ENCODE measurements at regions not wholly inside any gene's neighbourhood (a gene's known extent, or its start where the extent isn't known, plus 50 kb on each side); places are given as distances from the start of the nearest gene placed in this dataset.

DNA sequence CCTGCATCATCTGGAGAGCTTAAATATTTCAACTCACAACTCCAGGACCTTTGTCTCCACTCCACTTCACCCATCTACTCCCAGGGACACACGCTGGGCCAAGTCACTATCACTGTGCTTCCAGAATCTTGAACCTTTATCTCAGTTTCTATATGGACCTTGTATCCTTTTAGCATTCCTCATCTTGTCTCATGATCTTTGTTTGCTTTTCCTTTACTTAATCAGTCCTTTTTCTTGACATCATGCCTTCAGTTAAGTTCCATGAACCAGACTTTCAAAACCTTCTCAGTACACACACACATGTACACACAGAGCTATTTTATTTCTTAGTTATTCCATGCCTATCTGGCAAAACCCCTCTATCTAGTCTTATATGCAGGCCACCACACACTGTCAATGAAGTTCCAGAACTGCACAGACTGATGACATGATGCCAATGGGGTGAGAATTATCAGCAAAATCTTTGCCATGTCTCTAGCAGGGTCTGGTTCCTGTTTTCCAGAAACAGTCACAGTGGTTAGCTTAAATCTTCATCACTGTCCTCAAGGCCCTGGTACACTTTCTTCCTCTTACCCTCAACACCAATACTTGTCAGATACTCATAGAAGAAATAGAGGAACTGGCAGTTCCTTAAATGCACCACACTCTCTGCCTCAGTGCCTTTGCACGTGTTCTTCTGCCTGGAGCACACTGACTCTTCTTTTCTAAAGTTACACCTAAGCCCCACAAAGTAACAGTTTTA lies 77.6 kb upstream of the STARD13 start:
- Mint-ChIP-seq H3K9me3 (peaks cover 7% of the 10 kb centered on the region), H3K4me1 (ENCODE audit: low read depth) (peaks cover 6% of the 10 kb centered on the region), H3K27ac (no peak overlapping the region), H3K27me3 (peaks cover 17% of the 10 kb centered on the region), H3K4me3 (no peak overlapping the region), H3K36me3 (ENCODE audit: low read depth) (no peaks in the 10 kb centered on the region)

DNA sequence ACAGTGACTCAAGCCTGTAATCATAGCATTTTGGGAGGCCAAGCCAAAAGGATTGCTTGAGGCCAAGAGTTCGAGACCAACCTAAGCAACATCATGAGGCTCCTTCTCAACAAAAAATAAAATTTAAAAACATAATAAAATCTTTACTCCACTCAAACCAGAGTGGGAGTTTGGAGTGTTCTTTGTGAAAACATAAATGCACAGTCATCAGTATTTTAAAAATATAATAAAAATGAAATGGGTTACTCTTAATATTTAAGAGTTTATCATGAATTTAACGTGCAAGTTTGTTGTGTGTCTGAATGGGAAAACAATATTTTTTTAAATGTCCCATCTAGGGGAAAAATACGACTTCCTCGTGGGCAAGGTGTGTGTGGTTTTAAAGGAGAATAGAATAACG lies 78.6 kb upstream of the STARD13 start:
- Mint-ChIP-seq H3K27me3 (peaks cover 17% of the 10 kb centered on the region), H3K27ac (no peak overlapping the region), H3K36me3 (ENCODE audit: low read depth) (no peaks in the 10 kb centered on the region), H3K4me1 (ENCODE audit: low read depth) (peaks cover 7% of the 10 kb centered on the region), H3K4me3 (no peak overlapping the region), H3K9me3 (peaks cover 7% of the 10 kb centered on the region)

DNA sequence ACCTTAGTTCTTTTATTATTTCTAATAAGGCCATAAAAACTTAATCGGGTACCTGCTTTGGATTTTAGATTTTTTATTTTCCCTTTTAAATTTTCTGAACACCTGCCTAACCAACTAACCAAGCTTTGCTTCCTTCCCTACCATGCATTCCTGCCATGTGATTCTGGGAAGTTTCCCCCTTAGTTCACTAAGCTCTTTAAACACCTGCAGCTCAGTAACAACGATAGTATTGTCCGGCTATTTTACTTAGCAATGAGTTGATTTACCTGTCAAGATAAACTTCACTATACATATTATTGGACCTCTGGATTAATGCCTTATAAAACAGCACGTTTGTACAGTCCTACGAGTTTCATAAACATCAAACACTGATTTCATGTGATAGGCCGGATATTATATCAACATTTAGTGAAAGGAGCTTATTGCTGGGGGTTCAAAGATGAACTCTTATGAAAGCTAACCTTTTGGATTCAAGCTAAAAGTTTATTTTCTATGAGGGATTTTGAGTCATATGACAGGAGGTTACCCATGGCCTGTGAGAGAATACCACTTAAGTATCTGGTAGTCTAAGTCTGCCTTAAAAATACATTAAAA lies 81.0 kb upstream of the STARD13 start:
- Mint-ChIP-seq H3K4me1 (ENCODE audit: low read depth) (peaks cover 7% of the 10 kb centered on the region), H3K4me3 (no peak overlapping the region), H3K27me3 (peaks cover 11% of the 10 kb centered on the region), H3K27ac (no peak overlapping the region), H3K36me3 (ENCODE audit: low read depth) (no peaks in the 10 kb centered on the region), H3K9me3 (peaks cover 4% of the 10 kb centered on the region)

DNA sequence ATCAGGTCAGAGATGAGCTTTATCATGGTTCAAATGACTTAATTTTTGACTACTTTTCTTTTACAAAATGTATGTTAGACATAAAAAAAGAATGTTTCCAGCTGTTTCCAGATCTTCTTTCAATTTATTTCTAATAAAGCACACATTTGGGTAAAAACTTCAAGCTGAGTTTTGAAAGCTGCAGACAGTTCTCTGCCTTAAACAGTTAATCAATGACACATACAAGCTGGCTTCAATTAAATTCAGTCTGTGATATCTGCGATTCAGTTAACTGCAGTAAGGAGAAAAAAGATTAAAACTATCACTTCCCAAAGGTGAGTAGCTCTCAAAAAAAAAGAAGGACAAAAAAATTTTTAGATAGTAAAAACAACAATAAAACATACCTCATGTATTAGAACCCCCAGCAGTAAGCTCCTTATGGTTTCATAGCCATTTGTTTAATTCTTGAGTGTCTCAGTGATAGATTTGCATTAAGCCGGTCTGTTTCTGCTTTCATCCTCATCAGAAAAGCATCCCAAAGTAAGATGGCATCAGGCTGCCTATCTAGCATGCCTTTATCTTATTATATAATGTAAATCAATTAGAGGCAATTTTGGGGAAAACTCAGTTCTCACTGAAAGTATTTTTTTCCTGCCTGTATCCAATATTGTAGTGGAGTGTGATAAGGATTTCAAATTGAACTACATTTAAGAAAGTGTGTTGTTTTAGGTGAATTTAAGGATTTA lies 81.8 kb upstream of the STARD13 start:
- Mint-ChIP-seq H3K4me3 (no peak overlapping the region), H3K27ac (no peak overlapping the region), H3K36me3 (ENCODE audit: low read depth) (no peaks in the 10 kb centered on the region), H3K4me1 (ENCODE audit: low read depth) (peaks cover 7% of the 10 kb centered on the region), H3K9me3 (peaks cover 4% of the 10 kb centered on the region), H3K27me3 (peaks cover 9% of the 10 kb centered on the region)

DNA sequence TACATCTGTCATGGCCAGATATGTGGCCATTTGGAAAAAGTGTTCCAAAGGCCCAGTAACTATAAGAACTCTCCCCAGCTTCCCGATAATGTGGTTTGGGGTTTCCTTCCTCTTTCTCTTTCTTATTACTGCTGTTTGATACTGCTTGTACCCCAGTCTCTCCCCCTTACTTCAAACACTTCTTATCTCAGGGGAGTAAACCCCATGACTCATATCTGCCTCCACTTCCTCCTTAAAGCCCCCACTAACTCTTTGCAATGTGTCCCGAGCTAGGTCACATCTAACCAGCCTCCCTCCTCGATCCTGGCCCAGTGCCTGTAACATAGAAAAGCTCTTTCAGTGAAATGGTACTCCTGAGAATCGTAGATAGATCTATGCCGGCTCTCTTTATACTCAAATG lies 82.4 kb upstream of the STARD13 start:
- Mint-ChIP-seq H3K4me1 (ENCODE audit: low read depth) (peaks cover 7% of the 10 kb centered on the region), H3K9me3 (peaks cover 3% of the 10 kb centered on the region), H3K27ac (no peak overlapping the region), H3K27me3 (peaks cover 3% of the 10 kb centered on the region), H3K36me3 (ENCODE audit: low read depth) (no peaks in the 10 kb centered on the region), H3K4me3 (no peak overlapping the region)

DNA sequence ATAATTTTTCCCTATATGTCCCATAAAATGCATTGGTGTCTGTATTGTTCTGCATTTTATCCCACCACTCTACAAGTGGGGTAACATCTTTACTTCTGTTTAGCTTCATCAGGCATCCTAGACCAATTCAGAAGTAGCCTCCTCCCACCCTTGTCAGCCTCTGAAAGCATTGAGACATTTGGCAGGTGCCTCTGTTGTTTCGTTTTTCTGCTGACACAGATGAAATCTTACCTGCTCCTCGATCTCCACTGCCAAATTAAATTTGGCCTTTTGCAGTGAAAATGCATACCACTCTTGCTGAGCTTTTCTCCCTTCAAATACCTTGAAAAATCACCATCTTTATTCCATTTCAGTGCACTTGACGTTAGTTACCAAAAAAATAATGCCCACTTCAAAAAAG lies 83.5 kb upstream of the STARD13 start:
- H3K4me3 Mint-ChIP-seq = no peak overlapping the region
- no peak overlapping the region for H3K27ac Mint-ChIP-seq
- no peaks in the 10 kb centered on the region for H3K36me3 Mint-ChIP-seq (ENCODE audit: low read depth)
- no peaks in the 10 kb centered on the region for H3K27me3 Mint-ChIP-seq
- H3K9me3 Mint-ChIP-seq = no peaks in the 10 kb centered on the region
- H3K4me1 Mint-ChIP-seq (ENCODE audit: low read depth) = peaks cover 7% of the 10 kb centered on the region

DNA sequence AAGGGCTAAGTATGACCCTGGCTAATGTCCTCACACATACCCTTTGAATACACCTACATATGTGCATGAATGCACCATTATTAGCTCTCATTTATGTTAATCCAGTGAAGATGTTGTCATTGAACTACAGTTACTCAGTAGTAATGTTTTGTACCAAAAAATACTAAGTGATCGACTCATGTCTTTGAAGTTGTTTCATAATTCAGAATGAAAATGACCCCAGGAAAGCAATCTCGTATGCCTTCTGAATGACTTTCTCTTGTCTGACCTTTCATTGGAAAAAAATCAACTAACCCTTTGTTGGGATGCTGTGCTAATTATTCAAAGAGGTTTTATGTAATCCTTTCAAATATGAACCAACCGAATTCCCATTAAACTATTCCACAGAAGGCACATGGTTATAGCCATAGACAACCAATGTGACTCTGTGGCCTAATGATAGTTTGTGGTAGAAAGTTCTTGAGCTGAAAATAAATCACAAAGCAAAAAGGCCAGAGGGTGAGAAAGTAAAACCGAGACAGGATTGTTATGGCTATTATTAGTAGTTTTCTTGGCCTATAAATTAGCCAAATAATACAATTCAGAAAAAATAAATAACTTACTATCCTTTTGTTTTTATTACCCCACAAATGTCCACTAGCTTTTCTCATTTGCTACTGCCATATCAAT lies 86.8 kb upstream of the STARD13 start:
- Mint-ChIP-seq H3K4me3 (no peak overlapping the region), H3K27ac (no peak overlapping the region), H3K9me3 (peaks cover 3% of the 10 kb centered on the region), H3K36me3 (ENCODE audit: low read depth) (no peaks in the 10 kb centered on the region), H3K27me3 (no peaks in the 10 kb centered on the region), H3K4me1 (ENCODE audit: low read depth) (peaks cover 7% of the 10 kb centered on the region)

DNA sequence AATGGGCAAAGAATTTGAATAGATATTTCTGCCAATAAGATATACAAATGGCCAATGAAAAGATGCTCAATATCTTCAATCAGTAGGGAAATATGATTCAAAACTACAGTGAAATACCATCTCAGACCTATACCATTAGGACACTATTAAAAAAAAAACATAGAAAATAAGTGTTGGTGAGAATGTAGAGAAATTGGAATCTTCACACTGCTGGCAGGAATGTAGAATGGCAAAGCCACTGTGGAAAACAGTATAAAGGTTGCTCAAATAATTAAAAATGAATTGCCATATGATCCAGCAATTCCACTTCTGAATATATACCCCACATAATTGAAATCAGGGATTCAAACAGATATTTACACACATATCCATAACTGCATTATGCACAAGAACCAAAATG lies 88.1 kb upstream of the STARD13 start:
- H3K4me3 Mint-ChIP-seq = no peak overlapping the region
- no peaks in the 10 kb centered on the region for H3K36me3 Mint-ChIP-seq (ENCODE audit: low read depth)
- no peaks in the 10 kb centered on the region for H3K27me3 Mint-ChIP-seq
- peaks cover 3% of the 10 kb centered on the region for H3K9me3 Mint-ChIP-seq
- no peak overlapping the region for H3K27ac Mint-ChIP-seq
- H3K4me1 Mint-ChIP-seq (ENCODE audit: low read depth) = no peaks in the 10 kb centered on the region

DNA sequence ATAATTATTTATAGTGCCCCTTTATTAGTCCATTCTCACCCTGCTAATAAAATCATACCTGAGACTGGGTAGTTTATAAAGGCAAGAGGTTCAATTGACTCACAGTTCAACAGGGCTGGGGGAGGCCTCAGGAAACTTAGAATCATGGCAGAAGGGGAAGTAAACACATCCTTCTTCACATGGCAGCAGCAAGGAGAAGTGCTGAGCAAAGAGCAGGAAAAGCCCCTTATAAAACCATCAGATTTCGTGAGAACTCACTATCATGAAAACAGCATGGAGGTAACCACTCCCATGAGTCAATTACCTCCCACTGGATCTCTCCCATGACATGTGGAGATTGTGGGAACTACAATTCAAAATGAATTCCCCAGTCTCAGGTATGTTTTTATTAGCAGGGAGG lies 89.9 kb upstream of the STARD13 start:
- Mint-ChIP-seq H3K9me3 (peaks cover 3% of the 10 kb centered on the region), H3K4me1 (ENCODE audit: low read depth) (no peaks in the 10 kb centered on the region), H3K36me3 (ENCODE audit: low read depth) (no peaks in the 10 kb centered on the region), H3K27ac (no peak overlapping the region), H3K27me3 (no peaks in the 10 kb centered on the region), H3K4me3 (no peak overlapping the region)

DNA sequence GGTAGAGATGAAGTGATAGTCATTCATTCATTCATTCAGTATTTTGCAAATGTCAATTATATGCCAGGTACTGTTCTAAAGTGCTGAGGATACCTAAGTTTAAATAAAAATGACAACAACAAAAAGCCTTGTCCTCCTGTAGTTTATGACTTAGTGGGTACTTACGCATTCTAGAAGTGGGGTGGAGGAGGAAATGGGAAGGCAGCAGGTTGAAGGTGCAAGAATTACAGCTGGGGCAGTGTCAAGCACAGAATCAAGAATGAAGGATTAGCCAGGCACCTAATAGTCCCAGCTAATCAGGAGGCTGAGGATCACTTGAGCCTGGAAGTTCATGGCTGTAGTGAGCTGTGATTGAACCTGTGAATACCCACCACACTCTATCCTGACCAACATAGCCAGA lies 90.7 kb upstream of the STARD13 start:
- Mint-ChIP-seq H3K36me3 (ENCODE audit: low read depth) (no peaks in the 10 kb centered on the region), H3K27me3 (no peaks in the 10 kb centered on the region), H3K9me3 (peaks cover 3% of the 10 kb centered on the region), H3K4me1 (ENCODE audit: low read depth) (no peaks in the 10 kb centered on the region), H3K27ac (no peak overlapping the region), H3K4me3 (no peak overlapping the region)

DNA sequence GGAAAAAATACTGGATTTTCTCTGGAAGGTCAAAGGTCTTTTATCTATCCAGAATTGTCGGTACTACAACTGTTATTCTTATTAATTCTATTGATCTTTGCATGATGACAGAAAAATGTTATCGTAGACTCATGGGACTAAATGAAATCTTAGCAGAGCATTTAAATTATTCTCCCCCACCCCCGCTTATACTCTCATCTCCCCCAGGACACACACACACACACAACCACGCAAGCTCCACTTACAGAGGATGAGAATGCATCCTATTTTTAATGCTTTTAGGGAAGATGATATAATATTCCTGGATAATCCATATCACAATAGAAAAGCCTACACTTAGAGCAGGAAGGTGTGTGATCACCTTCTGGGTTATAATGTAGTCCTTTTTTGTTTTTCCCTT lies 91.9 kb upstream of the STARD13 start:
- Mint-ChIP-seq H3K9me3 (peaks cover 3% of the 10 kb centered on the region), H3K36me3 (ENCODE audit: low read depth) (no peaks in the 10 kb centered on the region), H3K4me1 (ENCODE audit: low read depth) (no peaks in the 10 kb centered on the region), H3K27ac (no peak overlapping the region), H3K4me3 (no peak overlapping the region), H3K27me3 (no peaks in the 10 kb centered on the region)

DNA sequence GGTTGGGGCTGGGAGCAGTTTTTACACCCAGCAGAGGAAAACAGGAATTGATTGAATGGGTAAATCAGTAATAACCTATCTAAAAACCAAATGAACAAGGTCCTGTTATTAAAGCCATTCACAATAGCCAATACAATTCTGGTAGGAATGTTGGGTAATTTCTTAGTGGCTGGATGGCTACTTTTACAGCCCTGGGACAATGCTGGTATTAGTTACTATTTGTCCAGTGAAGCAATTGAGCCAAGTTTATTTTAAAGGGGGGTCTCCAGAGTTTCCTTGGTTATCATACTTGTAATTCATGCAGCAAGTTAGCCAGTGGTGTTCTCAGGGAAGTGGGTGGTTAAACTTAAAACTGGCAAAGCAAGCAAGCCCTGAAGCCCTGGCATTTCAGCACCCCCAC lies 92.3 kb upstream of the STARD13 start:
- Mint-ChIP-seq H3K4me1 (ENCODE audit: low read depth) (no peaks in the 10 kb centered on the region), H3K27ac (no peak overlapping the region), H3K4me3 (no peak overlapping the region), H3K36me3 (ENCODE audit: low read depth) (no peaks in the 10 kb centered on the region), H3K27me3 (no peaks in the 10 kb centered on the region), H3K9me3 (peaks cover 3% of the 10 kb centered on the region)

DNA sequence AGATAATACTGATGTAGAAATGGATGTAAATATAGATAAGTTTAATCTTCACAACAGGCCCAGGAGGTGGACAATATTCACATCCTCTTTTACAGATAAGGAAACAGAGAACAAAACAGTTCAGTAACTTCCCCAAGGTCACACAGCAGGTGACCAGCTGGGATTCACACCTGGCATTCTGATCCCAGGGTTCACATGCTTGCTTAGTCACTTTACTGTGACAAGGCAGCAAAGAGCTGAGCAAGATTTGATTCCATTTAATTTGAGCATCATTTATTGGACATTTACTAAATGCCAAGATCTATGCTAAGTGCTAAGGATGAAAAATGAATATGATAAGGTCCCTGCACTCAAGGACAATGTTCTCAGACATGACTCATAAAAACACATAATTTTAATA lies 94.1 kb upstream of the STARD13 start:
- Mint-ChIP-seq H3K4me1 (ENCODE audit: low read depth) (no peaks in the 10 kb centered on the region), H3K9me3 (peaks cover 3% of the 10 kb centered on the region), H3K27me3 (peaks cover 9% of the 10 kb centered on the region), H3K36me3 (ENCODE audit: low read depth) (no peaks in the 10 kb centered on the region), H3K4me3 (no peak overlapping the region), H3K27ac (no peak overlapping the region)

DNA sequence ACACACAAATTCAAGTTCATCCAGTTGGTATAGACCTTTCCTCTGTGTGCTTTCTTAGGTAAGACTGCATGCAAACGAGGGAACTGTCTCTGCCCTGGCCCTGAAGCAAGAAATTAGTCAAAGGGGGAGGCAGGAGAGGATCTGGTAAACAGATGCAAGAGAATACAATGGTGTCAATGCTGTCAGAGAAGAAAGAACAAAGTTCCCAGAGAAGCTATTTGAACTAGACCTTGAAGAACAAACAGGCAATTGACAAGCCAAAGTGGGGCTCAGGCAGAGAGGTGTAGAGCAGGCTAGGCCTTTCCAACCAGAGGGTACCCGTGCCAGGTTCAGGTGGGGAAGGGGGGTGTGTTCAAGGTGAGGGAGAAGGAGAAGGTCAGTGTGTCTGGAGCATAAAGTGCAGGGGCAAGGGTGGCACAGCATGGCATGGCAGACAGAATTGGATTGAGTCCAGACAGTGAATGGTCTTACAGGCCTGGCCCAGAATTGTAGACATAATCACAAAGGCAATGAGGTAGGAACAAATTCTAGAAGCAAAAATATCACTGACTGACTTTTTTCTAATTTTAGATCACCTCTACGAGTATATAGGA lies 95.0 kb upstream of the STARD13 start:
- H3K27ac Mint-ChIP-seq = no peak overlapping the region
- H3K4me1 Mint-ChIP-seq (ENCODE audit: low read depth) = no peaks in the 10 kb centered on the region
- H3K36me3 Mint-ChIP-seq (ENCODE audit: low read depth) = no peaks in the 10 kb centered on the region
- H3K27me3 Mint-ChIP-seq = peaks cover 14% of the 10 kb centered on the region
- H3K9me3 Mint-ChIP-seq = no peaks in the 10 kb centered on the region
- H3K4me3 Mint-ChIP-seq = no peak overlapping the region

DNA sequence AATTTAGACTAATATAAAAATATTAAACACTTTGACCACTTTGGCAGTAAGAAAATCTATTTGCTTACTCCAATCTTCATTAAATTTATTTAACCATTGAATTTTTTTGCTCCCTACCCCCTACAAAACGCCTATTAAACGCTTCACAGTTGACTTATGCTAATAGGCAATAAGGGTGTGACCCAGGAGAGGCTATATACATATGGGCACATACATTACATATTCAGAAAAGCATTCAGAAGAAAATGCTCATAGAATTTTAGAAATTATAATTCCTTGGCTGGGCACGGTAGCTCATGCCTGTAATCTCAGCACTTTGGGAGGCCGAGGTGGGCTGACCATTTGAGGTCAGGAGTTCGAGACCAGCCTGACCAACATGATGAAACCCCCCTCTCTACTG lies 95.6 kb upstream of the STARD13 start:
- Mint-ChIP-seq H3K27me3 (peaks cover 14% of the 10 kb centered on the region), H3K4me1 (ENCODE audit: low read depth) (no peaks in the 10 kb centered on the region), H3K36me3 (ENCODE audit: low read depth) (no peaks in the 10 kb centered on the region), H3K9me3 (no peaks in the 10 kb centered on the region), H3K27ac (no peak overlapping the region), H3K4me3 (no peak overlapping the region)

All from stimulated activated naive CD8-positive, alpha-beta T cell treated with anti-CD3 and anti-CD28 coated beads, Interleukin-15, Interleukin-2, amounts not matched to agents 100 ng/mL and 50 ng/mL, for 24 hours (primary cell).